GM23248 (cell line): ENCODE measurements at regions not wholly inside any gene's neighbourhood (a gene's known extent, or its start where the extent isn't known, plus 50 kb on each side); places are given as distances from the start of the nearest gene placed in this dataset.

ENCODE experiments used
- EZH2 ChIP-seq: fragments of 200-600 bp; sonication (generic); IDR thresholded peaks from 2 replicates; pipeline ENCODE4 v1.6.1; 2018; ENCODE audit warnings: antibody characterized with exemption, mild to moderate bottlenecking; ENCODE audit not compliant: insufficient read depth, poor library complexity, severe bottlenecking
- EZH2phosphoT487 ChIP-seq: fragments of 200-600 bp; sonication (generic); IDR thresholded peaks from 2 replicates; pipeline ENCODE4 v1.6.1; 2018; ENCODE audit warnings: antibody characterized with exemption, moderate library complexity, mild to moderate bottlenecking, low read depth; ENCODE audit not compliant: insufficient read depth

DNA sequence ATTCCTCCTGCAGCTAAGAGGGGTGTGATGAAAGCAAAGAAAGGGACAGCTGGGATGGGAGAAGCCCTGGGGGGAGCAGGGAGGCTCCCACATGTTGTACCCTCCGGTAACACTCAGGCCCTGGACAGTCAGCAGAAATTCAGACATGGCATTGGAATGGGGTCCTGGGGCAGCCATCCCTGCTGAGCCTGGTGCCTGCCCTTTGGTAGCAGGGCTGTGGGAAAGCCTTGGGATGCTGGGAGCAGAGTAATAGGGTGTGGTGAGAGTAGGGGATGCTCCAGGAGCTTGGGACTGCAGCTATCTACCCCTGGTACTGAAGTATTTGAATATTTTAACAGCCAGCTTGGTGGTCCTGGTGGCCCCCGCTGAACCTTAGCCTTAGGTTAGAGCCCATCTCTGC lies 56.8 kb downstream of the FAM241B start:
- TF ChIP-seq EZH2phosphoT487 (no peak), EZH2 (no peak)
